GM13976 (cell line): ENCODE measurements at regions not wholly inside any gene's neighbourhood (a gene's known extent, or its start where the extent isn't known, plus 50 kb on each side); places are given as distances from the start of the nearest gene placed in this dataset.

ENCODE experiments used
- DNase-seq: peaks from one replicate; pipeline ENCODE4 v3.0.0; 2012; ENCODE audit warnings: low spot score
- in situ Hi-C: fragments of 300-500 bp; cut with MboI; formaldehyde crosslinking; loops from one replicate; pipeline ENCODE4 v1.12.0; 2022; ENCODE audit warnings: low sequenced_read_pairs, mixed read lengths, inconsistent platforms; ENCODE audit not compliant: unreplicated experiment
- TF ChIP-seq, protein P1 (sequence below): IDR thresholded peaks from 2 replicates; pipeline ENCODE4 v1.5.1; 2012; ENCODE audit warnings: borderline replicate concordance, mild to moderate bottlenecking; ENCODE audit not compliant: insufficient read depth; ENCODE audit errors: extremely low read depth, missing control alignments, control extremely low read depth

DNA sequence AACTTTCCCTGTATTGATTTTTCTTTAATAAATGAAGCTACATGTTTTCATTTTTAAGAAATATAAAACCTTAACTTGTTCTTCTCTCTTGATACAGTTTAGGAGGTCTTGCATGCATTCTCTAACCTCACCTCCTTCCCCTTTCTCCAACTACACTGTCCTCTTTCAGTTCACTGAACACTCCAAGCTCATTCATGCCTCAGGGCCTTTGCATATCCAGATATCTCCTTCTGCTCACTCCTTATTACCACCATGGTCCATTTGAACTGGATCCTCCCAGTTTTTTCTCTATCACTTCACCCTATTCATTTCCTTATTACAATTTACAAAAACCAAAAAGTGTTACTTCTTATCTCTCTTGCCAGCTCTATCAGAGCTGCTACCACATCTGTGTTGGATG is 242.9 kb upstream of the PLEKHG7 start:
- DNase-seq, result no peak
- TF ChIP-seq, protein P1, sequence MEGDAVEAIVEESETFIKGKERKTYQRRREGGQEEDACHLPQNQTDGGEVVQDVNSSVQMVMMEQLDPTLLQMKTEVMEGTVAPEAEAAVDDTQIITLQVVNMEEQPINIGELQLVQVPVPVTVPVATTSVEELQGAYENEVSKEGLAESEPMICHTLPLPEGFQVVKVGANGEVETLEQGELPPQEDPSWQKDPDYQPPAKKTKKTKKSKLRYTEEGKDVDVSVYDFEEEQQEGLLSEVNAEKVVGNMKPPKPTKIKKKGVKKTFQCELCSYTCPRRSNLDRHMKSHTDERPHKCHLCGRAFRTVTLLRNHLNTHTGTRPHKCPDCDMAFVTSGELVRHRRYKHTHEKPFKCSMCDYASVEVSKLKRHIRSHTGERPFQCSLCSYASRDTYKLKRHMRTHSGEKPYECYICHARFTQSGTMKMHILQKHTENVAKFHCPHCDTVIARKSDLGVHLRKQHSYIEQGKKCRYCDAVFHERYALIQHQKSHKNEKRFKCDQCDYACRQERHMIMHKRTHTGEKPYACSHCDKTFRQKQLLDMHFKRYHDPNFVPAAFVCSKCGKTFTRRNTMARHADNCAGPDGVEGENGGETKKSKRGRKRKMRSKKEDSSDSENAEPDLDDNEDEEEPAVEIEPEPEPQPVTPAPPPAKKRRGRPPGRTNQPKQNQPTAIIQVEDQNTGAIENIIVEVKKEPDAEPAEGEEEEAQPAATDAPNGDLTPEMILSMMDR, result no peak
- in situ Hi-C loops, result loop anchor here (10.0 to 25.0 kb wide), 2 partner anchors 102 to 315 kb away; partner anchors contain the start of gene BTG1

DNA sequence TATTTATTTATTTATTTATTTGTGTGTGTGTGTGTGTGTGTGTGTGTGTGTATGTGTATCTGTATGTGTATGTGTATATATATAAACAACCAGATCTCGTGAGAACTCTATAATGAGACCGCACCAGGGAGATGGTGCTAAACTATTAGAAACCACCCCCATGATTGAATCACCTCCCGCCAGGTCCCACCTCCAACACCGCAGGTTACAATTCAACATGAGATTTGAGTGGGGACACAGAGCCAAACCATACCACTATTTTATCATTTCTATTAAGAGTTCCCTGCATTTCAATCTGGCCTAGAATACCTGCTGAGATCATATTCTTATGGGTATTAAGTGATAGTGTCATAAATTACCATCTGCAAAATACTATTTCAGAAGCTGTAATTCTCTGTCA is 243.8 kb upstream of the PLEKHG7 start:
- in situ Hi-C loops, result loop anchor here (25.0 kb wide), 1 partner anchor 103 kb away; no protein-coding TSS in a partner anchor
- TF ChIP-seq, protein P1, result no peak
- no peak for DNase-seq

DNA sequence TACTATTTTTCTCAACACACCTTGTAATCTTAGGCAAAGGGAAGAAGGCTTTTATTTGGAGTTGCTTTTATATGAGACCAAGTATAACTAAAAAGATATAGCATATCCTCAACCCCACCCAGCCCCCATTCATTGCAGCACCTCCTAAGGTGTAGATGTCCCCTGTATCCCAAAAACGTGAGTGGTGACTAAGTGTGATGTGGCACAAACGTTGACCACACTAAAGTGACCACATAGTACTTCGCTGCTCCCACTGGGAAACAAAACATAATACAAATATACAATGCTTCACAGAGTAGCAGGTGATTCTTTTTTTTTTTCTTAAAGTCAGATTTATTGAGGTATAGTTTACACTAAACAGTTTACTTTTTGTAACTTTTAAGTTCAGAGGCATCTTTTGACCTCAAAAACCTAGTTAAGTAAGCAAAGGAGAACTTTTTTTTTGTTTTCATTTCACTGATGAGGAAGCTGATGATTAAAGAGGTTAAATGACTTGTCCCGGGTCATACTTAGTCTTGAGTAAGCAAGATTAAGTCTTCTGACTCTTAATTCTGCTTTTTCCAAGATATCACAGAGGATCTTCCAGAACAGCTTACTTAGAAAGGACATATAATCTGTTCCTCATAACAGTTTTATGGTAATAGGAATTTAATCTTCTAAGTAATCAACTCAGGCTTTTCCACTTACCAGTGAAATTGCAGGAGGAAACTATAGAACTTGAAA is 245.2 kb upstream of the PLEKHG7 start:
- in situ Hi-C loops, result loop anchor here (25.0 kb wide), 1 partner anchor 105 kb away; no protein-coding TSS in a partner anchor
- TF ChIP-seq, protein P1, result no peak
- DNase-seq, result no peak

DNA sequence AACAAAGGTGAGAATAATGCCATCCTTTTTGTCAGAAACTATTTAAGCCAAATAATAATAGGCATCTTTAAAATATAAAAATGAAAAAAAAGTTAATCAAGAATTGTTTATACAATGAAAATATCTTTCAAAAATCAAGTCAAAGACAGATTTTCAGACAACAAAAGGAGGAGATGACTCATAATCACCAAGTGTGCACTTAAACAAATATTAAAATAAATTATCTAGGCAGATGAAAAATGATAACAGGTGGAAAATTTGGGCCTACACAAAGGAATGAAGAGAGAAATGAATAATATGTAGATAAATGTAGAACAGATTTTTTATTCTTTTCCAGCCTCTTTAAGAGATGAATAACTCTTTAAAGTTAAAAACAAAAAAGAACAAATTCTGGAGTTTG is 250.0 kb upstream of the PLEKHG7 start:
- DNase-seq, result no peak
- TF ChIP-seq, protein P1, result no peak
- in situ Hi-C loops, result loop anchor here (25.0 kb wide), 1 partner anchor 110 kb away; no protein-coding TSS in a partner anchor

DNA sequence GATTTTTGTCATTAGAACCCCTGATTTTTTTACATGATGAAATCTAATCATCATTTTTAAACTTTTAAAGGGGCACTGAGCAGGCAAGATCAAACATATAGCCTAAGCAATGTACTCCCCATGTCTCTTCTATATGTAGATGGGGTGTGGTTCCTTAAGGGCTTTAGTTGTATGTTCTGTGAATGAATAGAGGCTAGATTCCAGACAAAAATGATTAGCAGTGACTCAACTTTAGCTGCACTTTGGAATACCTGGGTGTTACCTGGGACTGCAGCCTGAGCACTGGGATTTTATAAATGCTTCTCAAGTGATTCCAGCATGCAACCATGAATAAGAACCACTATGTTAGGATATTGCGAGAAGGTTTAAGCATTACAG is 256.7 kb upstream of the PLEKHG7 start:
- no peak for DNase-seq
- in situ Hi-C loops, result no loop called here
- TF ChIP-seq, protein P1, result no peak

DNA sequence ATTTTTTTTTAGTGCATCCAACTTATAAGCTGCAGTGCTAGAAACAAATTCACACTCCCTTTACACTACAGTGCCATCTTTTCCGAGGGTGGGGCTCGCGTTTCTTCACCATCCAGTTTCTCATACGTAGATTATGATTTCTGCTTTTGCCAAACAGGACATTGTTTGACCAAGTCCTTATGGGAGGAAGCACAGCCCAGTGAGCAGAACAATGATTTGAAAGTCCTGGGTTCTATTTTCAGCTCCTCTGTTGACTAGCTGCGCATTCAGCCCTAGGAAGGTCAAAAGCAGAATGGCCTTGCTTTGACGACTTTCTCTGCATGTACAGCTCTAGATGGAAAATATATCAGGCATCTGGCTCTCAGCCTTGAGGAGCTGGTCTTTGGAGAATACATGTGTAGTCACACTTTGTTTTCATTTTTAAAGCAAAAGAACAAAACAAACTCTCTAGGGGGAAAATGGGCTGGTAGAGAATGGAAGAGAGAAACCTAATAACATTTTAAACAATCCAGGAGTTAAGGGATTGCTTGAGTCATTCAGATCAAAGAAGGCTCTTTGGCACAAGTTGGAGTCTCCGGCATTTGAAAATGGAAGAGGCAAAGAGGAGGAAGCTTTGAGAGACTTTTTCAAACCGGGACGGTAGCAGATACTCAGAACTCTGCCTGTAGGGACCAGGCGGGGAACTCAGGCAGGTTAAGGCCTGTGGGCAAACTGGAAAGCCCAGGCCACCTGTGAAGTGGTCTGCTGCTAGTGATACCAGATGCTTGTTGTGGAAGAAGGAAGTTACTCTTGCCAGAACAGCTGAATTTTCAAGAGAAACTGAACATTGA is 257.3 kb upstream of the PLEKHG7 start:
- no peak for DNase-seq
- in situ Hi-C loops, result no loop called here
- TF ChIP-seq, protein P1, result no peak
